HG03103 (cell line): ENCODE measurements at regions not wholly inside any gene's neighbourhood (a gene's known extent, or its start where the extent isn't known, plus 50 kb on each side); places are given as distances from the start of the nearest gene placed in this dataset.

ENCODE experiments used
- ATAC-seq: cut with Tn5 transposase; IDR thresholded peaks from one replicate; pipeline ENCODE4 v1.9.1; 2021; ENCODE audit warnings: low read depth; ENCODE audit not compliant: unreplicated experiment

GRCh38 chr6:100944644-100945043 lies 63.5 kb upstream of the ASCC3 start:
- ATAC-seq = no peak

- ATAC-seq = no peak
Measured at GRCh38 chr6:100946021-100946540, 65.0 kb upstream of the ASCC3 start.

GRCh38 chr6:100946711-100947110 lies 65.6 kb upstream of the ASCC3 start:
- ATAC-seq = no peak

DNA sequence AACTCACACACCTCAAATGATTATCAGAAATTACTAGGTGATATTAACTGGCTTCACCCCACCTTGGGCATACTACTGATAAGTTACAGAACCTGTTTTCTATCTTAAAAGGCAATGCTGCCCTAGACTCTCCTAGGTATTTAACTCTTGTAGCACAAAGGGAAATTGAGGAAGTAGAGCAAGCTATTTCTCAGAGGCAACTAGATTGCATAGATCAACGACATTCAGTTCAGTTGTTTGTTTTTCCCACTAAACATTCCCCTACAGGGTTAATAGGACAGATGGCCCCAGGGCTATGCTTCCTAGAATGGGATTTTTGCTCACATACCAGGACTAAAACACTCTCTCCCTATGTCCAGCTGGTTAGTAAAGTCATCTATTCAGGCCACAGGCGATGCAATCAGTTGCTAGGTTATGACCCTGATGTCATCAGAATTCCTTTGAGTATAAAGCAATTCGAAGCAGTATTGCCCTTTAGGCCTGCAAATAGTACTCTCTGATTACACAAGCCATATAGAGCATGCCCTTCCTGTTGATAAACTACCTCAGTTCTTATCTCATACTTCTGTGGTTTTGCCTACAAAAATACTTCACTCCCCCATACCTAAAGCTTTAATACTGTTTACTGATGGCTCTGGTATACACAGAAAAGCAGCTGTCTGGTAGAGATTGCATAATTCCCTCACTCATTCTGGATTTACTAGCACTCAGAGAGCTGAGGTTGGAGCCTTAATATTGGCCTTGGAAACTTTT lies 67.4 kb upstream of the ASCC3 start:
- no peak for ATAC-seq

- no peak for ATAC-seq
Measured at GRCh38 chr6:100952006-100952405, 70.9 kb upstream of the ASCC3 start.

GRCh38 chr6:100959280-100959679 lies 78.2 kb upstream of the ASCC3 start:
- ATAC-seq = no peak

DNA sequence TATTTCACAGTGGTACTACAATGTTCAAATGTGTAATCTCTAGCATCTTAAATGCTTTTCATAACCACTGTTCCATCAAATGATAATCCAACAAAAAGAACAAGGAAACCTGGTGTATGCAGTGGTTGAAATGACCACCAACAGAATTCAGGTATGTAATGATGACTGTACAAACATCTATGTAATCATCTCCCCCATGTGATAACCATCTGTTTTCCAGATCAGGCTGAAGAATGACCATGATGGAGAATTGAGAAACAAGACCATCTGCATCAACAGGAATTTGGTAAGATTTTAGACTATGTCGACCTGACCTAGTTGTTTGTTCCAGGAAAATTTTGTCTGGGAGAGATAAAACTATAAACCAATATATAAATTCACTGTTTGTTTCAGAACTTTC lies 81.3 kb upstream of the ASCC3 start:
- ATAC-seq = no peak

GRCh38 chr6:100965067-100965466 lies 83.9 kb upstream of the ASCC3 start:
- no peak for ATAC-seq

DNA sequence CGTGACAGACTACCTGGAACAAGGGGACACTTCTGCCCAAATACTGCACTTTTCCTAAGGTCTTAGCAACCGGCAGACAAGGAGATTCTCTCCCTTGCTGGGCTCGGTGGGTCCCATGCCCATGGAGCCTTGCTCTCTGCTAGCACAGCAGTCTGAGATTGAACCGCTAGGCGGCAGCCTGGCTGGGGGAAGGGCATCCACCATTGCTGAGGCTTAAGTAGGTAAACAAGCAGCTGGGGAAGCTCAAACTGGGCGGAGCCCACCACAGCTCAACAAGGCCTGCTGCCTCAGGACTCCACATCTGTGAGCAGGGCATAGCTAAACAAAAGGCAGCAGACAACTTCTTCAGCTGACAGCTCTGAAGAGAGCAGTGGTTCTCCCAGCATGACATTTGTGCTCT lies 87.8 kb upstream of the ASCC3 start:
- no peak for ATAC-seq

GRCh38 chr6:100979267-100979666 lies 98.1 kb upstream of the ASCC3 start:
- ATAC-seq = no peak

GRCh38 chr6:100980949-100981348 lies 99.8 kb upstream of the ASCC3 start:
- no peak for ATAC-seq

- ATAC-seq = no peak
Measured at GRCh38 chr6:100986921-100987320, 105.8 kb upstream of the ASCC3 start.

DNA sequence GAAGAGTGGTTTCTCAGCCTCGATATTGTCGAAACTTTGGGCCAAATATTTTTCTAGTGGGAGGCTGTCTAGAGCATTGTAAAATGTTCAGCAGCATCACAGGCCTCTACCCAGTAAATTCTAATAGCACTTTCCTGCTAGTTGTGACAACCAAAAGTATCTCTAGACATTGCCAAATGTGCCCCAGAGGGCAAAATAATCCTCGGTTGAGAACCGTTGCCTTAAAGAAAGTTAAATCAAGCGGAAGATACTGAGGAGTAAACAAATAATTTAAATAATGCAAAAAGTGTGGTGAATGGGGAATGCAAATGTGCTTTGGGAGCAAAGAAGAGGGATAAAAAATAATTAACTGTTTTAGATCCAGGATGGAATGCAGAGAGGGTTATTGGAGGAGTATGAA lies 106.4 kb upstream of the ASCC3 start:
- no peak for ATAC-seq

GRCh38 chr6:100988391-100988984 lies 107.4 kb upstream of the ASCC3 start:
- no peak for ATAC-seq

GRCh38 chr6:100990070-100990469 lies 108.9 kb upstream of the ASCC3 start:
- no peak for ATAC-seq

- no peak for ATAC-seq
Measured at GRCh38 chr6:100996409-100996808, 115.3 kb upstream of the ASCC3 start.

DNA sequence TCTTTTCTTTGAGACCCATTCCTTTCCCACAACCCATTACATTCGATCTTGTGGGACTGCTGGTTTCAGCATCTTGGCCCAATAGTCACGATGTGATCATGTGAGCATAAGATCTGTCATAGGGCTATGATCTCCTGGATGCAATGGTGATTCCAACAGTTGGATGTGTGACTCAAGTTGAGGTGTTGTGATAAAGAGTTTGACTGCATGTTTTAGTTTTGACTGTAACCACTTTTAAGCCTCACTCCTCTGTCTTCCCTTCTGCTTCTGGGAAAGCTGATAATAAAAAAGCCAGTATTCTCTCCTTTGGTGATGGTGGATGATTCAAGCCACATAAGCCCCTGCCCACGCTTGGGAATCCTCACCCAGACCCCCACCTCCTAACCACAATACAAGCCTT lies 117.0 kb upstream of the ASCC3 start:
- no peak for ATAC-seq

DNA sequence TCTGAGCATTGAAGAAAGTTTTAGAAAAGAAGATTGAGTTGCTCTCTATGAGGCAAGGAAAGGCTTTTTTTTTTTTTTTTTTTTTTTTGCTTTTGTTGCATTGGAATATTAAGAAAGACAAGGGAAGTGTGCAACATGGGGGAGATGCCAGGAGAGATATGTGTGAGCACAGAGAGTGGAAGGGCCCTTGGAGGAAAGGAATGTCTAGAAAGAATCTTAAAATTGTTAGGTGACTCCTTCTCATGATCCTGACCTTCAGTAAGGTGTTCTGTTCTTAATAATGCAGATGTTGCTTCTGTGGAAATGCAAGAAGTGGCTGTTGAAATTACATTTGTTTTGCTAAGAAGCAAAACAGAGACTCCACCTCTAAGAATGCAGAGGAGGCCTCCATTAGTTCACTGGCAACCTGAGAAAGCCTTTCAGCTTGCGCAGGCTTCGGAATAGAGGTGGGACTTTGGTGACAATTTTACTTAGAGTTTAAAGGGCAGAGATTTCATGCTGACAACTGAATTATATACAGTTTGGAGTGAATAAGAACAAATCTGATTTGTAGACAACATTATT lies 118.0 kb upstream of the ASCC3 start:
- no peak for ATAC-seq

DNA sequence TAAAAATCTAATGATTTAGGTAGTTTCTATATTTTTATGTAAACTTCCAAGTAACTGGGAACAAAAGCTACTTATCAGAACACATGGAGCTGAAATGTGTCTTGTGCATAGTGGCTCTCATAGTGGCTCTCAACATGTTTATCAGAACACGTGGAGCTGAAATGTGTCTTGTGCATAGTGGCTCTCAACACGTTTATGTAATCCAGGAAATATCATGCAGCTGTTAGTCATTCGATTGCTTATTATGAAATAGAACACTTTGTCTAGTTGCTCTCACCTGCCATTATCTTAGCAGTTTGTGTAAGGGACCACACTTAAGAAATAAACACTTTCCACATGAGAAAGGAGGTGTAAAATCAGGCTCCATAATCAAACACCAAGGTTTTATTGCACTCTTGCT lies 119.2 kb upstream of the ASCC3 start:
- no peak for ATAC-seq

DNA sequence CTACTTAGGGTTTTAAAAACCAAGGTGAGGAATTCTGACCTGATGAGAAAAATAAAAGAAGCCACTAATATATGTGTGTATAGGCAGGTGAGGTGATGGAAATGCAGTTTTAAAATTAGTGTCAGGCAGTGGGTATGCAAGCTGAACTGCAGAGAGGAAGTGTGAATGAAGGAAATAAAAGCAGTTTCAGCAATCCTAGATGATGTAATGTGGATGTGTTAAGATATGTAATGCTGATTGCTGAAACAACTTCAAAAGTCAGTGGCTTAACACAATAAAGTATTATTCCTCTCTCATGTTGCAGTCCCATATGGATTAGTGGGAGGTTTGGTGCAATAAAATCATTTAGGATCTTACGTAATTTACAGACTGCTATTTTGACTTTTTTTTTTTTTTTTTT lies 119.9 kb upstream of the ASCC3 start:
- ATAC-seq = no peak

- ATAC-seq = no peak
Measured at GRCh38 chr6:101001607-101002006, 120.5 kb upstream of the ASCC3 start.

- no peak for ATAC-seq
Measured at GRCh38 chr6:101003075-101003474, 121.9 kb upstream of the ASCC3 start.
